ENCODE measurements at regions not wholly inside any gene's neighbourhood (a gene's known extent, or its start where the extent isn't known, plus 50 kb on each side); places are given as distances from the start of the nearest gene placed in this dataset.

DNA sequence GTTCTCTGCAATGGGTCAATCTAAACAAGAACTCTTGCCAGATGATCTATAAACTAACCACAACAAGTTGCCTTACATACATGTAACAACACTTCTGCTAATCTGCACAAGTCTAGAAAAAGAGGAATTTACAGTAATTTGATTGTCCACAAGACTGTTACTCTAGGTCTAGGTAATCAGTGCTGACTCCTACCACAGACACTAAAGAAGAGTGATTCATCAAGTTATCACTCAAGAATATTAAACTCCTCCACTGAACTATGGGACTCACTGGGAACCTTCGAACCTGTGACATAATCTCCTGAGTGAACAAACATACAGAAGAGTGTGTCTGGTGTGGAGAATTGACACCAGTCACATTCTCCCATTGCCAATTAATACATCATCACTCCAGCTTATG lies 138.3 kb downstream of the ANXA2 start:
- no peak overlapping the region for H3K4me3 ChIP-seq (replicated peaks; ENCODE audit: low read depth, low read length)
- TF ChIP-seq CTCF (IDR thresholded peaks at IDR 0.05; ENCODE audit: low read length, missing control alignments), result no peak
- DNase-seq (ENCODE audit: low read depth), result no peak

DNA sequence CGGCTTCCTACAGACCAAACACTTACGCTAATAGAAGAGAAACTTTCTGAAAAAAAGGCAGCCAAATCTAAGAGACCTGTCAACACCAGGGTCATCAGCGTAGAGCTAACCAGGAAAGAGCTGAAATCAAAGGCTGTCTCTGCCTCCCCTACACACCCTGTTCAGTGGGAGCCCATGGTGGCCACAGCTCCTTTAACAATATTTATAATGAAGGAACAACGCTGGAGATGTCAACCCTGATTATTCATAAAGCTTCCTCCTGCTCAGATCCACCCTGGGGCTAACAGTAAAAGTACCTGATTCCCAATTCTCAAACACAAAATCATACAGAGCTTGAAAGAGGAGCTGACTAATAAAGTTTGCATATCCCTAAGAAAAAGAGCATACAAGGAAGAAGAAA lies 133.7 kb downstream of the ANXA2 start:
- no peak overlapping the region for H3K4me3 ChIP-seq (replicated peaks; ENCODE audit: low read depth, low read length)
- no peak for TF ChIP-seq CTCF (IDR thresholded peaks at IDR 0.05; ENCODE audit: low read length, missing control alignments)
- no peak for DNase-seq (ENCODE audit: low read depth)

DNA sequence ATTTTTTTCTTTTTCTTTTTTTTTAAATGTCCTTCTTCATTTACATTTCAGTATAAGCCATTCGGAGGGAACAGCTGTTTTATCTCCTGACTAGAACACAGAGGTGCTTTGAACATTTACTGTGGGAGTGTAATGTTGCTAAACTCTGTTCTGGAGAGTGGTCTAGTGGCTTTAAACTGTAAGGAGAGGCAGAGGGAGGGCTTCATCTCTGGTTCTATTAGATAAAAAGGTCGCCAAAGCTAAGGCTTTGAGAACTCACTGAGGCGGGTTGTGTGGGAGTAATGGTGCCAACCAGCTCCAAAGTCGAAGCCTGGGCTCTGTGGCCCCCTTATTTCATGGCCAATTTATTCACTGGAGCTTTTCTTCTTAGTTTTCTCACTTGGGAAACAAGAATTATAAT lies 133.2 kb downstream of the ANXA2 start:
- TF ChIP-seq CTCF (IDR thresholded peaks at IDR 0.05; ENCODE audit: low read length, missing control alignments), result no peak
- no peak overlapping the region for H3K4me3 ChIP-seq (replicated peaks; ENCODE audit: low read depth, low read length)
- DNase-seq (ENCODE audit: low read depth), result no peak

DNA sequence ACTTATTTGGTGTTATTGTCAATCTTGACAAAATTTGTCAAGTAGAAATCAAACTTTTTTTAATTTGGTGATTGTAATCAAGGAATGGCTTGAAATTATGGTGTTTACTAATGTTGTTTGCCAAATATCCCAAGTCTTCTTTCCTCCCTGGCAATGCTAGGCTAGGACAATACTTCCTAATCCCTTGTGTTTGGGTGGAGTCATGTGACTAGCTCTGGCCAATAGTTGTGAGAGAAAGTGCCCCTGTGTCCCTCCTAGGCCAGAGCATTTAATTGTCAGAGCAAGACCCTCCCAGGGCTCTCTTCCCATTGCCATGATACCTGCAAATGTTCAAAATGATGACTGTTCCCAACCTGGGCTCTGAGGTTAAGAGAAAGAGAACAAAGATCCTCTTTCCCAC lies 132.7 kb downstream of the ANXA2 start:
- no peak for TF ChIP-seq CTCF (IDR thresholded peaks at IDR 0.05; ENCODE audit: low read length, missing control alignments)
- H3K4me3 ChIP-seq (replicated peaks; ENCODE audit: low read depth, low read length), result no peak overlapping the region
- no peak for DNase-seq (ENCODE audit: low read depth)

DNA sequence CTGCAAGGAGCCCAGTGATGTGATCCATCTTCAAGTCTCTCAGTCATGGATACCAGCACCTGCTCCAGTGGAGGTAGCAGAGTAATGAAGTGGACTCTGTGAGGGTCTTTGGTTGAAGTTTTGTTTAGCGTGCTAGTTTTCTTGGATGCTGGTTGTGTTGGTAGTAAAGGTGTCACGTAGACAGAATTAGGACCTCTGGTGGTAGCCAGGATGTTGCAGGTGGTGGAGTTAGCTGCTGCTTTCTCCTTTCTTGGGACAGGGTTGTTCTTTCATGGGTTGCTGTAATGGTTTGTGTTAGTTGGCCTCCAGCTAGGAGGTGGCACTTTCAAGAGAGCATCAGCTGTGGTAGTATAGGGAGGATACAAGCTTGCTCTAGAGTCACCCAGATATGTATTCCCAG lies 125.2 kb downstream of the ANXA2 start:
- no peak overlapping the region for H3K4me3 ChIP-seq (replicated peaks; ENCODE audit: low read depth, low read length)
- no peak for TF ChIP-seq CTCF (IDR thresholded peaks at IDR 0.05; ENCODE audit: low read length, missing control alignments)

DNA sequence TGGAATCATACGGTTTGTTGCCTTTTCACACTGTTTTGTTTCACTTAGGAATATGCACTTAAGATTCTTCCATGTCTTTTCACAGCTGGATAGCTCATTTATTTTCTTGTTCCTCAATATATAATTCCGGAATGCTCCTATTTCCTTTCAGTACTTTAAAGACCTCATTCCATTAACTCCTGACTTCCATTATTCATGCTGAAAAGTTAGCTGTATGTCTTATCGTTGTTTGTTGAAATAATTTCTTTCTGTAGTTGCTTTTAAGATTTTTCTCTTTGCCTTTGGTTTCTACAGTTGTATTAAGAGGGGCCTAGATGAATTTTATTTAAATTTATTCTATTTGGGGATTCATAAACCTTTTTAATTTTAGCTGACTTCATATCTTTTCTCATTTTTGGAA lies 122.2 kb downstream of the ANXA2 start:
- TF ChIP-seq CTCF (IDR thresholded peaks at IDR 0.05; ENCODE audit: low read length, missing control alignments), result no peak
- no peak for DNase-seq (ENCODE audit: low read depth)
- H3K4me3 ChIP-seq (replicated peaks; ENCODE audit: low read depth, low read length), result no peak overlapping the region

More for the DNA sequence above, 125.2 kb downstream of the ANXA2 start:
- DNase-seq (ENCODE audit: low read depth), result no peak

- no peak overlapping the region for H3K4me3 ChIP-seq (replicated peaks; ENCODE audit: low read depth, low read length)
- no peak for DNase-seq (ENCODE audit: low read depth)
- no peak for TF ChIP-seq CTCF (IDR thresholded peaks at IDR 0.05; ENCODE audit: low read length, missing control alignments)
Observed at GRCh38 chr15:60278879-60279278, 118.9 kb downstream of the ANXA2 start.

Measured in fibroblast of pulmonary artery (primary cell).